RPMI7951 (cell line): ENCODE measurements at regions not wholly inside any gene's neighbourhood (a gene's known extent, or its start where the extent isn't known, plus 50 kb on each side); places are given as distances from the start of the nearest gene placed in this dataset.
"Not testable (repeated sequence)": the region's sequence is repeated elsewhere in the genome, so short reads cannot be mapped to it uniquely, and the experiment has no call there.

Source experiments
- DNase-seq: peaks from one replicate; pipeline ENCODE4 v3.0.0-alpha.2; 2012; ENCODE audit warnings: low read depth

- DNase-seq: no peak
Measured at GRCh38 chr21:18550361-18550760, 146.8 kb upstream of the TMPRSS15 start.

GRCh38 chr21:18553786-18554185, 150.2 kb upstream of the TMPRSS15 start:
- DNase-seq: no peak

GRCh38 chr21:18567770-18568169, 164.2 kb upstream of the TMPRSS15 start:
- not testable (repeated sequence) for DNase-seq

GRCh38 chr21:18588001-18588662, 184.5 kb upstream of the TMPRSS15 start:
- no peak for DNase-seq

- no peak for DNase-seq
Measured at GRCh38 chr21:18601146-18601545, 197.6 kb upstream of the TMPRSS15 start.

GRCh38 chr21:18602711-18603110, 199.1 kb upstream of the TMPRSS15 start:
- DNase-seq: no peak

- no peak for DNase-seq
Measured at GRCh38 chr21:18603261-18603660, 199.7 kb upstream of the TMPRSS15 start.

- DNase-seq: no peak
Measured at GRCh38 chr21:18603980-18604379, 200.4 kb upstream of the TMPRSS15 start.

- DNase-seq: no peak
Measured at GRCh38 chr21:18608226-18608625, 204.6 kb upstream of the TMPRSS15 start.

- no peak for DNase-seq
Measured at GRCh38 chr21:18614303-18614702, 210.7 kb upstream of the TMPRSS15 start.

- DNase-seq: no peak
Measured at GRCh38 chr21:18617291-18617690, 213.7 kb upstream of the TMPRSS15 start.

- no peak for DNase-seq
Measured at GRCh38 chr21:18620436-18620835, 216.9 kb upstream of the TMPRSS15 start.

GRCh38 chr21:18622383-18622782, 218.8 kb upstream of the TMPRSS15 start:
- DNase-seq: no peak

GRCh38 chr21:18630446-18630845, 226.9 kb upstream of the TMPRSS15 start:
- DNase-seq: peak; percentile 15

- DNase-seq: no peak
Measured at GRCh38 chr21:18636897-18637296, 233.3 kb upstream of the TMPRSS15 start.

GRCh38 chr21:18646116-18646515, 242.5 kb upstream of the TMPRSS15 start:
- peak; percentile 0 for DNase-seq

GRCh38 chr21:18655931-18656330, 252.3 kb upstream of the TMPRSS15 start:
- no peak for DNase-seq

GRCh38 chr21:18661842-18662241, 258.3 kb upstream of the TMPRSS15 start:
- no peak for DNase-seq

- no peak for DNase-seq
Measured at GRCh38 chr21:18663663-18664062, 260.1 kb upstream of the TMPRSS15 start.

- DNase-seq: no peak
Measured at GRCh38 chr21:18666725-18667124, 263.1 kb upstream of the TMPRSS15 start.

GRCh38 chr21:18673789-18674188, 270.2 kb upstream of the TMPRSS15 start:
- no peak for DNase-seq

GRCh38 chr21:18677632-18678031, 274.0 kb upstream of the TMPRSS15 start:
- DNase-seq: no peak

- DNase-seq: peak; percentile 8
Measured at GRCh38 chr21:18705971-18706370, 302.4 kb upstream of the TMPRSS15 start.

GRCh38 chr21:18711662-18712061, 308.1 kb upstream of the TMPRSS15 start:
- DNase-seq: no peak
